ENCODE measurements at regions not wholly inside any gene's neighbourhood (a gene's known extent, or its start where the extent isn't known, plus 50 kb on each side); places are given as distances from the start of the nearest gene placed in this dataset.
"Not testable (repeated sequence)": the region's sequence is repeated elsewhere in the genome, so short reads cannot be mapped to it uniquely, and the experiment has no call there.

- TF ChIP-seq CTCF (IDR thresholded peaks at IDR 0.05); POLR2A (IDR thresholded peaks at IDR 0.05; ENCODE audit: low read depth): not testable (repeated sequence)
These were observed 66.6 kb upstream of the ZNF195 start for GRCh38 chr11:3445535-3445934.

Measured in esophagus muscularis mucosa (tissue), 3 donors.